IPS-NIHi11 (cell line): ENCODE measurements at regions not wholly inside any gene's neighbourhood (a gene's known extent, or its start where the extent isn't known, plus 50 kb on each side); places are given as distances from the start of the nearest gene placed in this dataset.
"Not testable (repeated sequence)": the region's sequence is repeated elsewhere in the genome, so short reads cannot be mapped to it uniquely, and the experiment has no call there.

Source experiments
- DNase-seq: peaks from one replicate; pipeline ENCODE4 v3.0.0; 2012; ENCODE audit warnings: mixed read lengths, low spot score

DNA sequence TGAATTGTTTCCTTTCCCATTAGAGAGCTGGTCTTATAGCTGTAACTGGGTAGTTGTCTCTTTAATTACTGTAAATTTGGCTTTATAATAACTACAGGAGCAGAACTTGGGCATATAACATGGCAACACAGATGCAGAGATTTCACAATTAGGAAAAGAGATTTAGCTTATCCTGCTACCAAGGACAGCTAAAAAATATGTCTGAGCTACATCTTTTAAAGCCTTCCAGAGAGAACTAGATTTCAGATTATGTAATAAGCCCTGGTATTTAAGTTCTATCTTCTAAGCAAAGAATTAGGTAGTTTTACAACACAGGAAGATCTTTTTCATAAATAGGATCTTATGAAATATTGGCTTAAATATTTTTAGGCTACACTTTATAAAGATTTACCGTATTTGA is 313.8 kb downstream of the S1PR1 start:
- no peak for DNase-seq

DNA sequence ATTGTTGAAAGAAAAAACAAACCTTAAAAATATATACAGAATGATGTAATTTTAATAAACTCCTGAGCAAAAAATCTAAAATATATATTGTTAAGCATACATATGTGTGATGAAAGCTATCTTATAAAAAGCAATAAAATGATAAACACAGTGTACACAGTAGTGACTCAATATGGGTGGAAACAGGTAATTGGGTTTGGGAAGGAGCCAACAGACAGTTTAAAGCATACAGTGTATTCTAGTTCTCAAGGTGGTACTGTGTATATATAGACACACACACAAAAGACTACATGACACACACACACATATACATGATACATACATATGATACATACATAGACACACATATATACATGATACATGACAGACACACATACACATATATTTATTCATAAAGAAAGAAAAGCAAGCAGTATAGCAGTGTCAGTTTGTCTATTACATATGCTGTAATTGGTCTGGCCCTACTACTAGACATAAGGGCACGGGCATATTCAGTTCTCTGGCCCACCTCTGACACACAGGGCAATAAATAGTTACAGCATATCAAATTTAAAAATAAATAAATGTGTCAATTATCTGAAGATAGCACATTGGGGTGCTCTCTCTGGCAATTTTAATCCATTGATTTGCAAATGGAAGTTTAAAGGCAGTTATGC is 330.2 kb downstream of the S1PR1 start:
- DNase-seq = no peak

DNA sequence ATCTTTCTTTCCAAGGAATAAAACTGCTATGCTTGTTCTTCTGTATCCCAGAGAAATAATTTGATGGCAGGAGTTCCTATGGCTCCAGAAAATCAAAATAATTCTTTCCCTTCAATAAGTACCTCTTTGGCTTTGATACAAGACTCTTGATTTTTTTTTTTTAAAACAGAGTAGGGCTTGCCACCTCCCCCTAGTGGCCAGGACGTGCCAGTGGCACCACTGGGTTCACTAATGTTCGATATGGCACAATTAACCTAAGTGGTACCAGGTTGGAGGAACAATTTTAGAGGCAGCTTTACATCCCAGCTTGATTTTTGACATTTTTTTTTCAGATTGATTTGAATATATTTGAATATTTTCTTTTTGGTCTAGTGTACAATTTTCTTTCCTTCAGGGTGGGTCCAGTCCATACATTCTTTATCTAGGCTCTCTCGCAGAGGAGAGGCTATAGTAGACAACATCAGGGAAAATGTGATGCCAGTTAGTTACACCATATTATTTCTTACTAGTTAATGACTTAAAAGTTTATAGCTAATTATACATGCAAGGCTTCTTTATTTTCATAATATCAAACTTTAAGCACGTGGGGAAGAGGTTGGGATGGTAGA is 330.9 kb downstream of the S1PR1 start:
- peak; percentile 50 for DNase-seq

DNA sequence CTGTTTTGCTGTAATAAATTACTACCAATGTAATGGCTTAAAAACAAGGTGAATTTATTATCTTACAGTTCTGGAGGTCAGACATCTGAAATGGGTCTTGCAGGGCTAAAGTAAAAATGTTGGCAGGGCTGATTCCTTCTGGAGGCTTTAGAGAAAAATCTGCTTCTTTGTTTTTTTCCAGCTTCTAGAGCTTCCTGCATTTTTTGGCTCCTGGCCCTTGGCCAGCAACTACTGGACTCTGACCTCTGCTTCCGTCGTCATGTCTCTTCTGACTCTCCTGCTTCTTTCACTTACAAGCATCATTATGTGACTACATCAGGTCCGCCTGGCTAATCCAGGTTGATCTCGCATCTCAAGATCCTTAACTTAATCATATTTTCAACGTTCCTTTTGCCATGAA is 350.9 kb downstream of the S1PR1 start:
- no peak for DNase-seq

DNA sequence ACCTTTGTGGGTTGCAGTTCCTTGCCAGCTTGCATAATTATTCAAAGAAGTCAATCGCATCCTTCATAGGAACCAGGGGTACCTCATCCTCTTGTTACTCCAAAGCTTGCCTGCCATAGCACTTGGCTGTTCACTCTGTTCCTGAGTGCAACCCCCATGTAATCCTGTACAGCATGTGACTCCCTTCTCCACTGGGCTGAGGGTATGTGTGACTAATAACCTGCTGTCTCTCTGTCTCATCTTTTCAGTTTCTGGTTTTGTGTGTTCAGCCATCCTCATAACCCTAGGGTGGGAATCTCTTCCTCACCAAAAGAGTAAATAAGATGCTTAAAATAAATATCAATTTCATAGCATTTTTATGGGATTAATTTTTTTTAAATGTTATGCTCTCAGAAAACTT is 351.9 kb downstream of the S1PR1 start:
- no peak for DNase-seq

DNA sequence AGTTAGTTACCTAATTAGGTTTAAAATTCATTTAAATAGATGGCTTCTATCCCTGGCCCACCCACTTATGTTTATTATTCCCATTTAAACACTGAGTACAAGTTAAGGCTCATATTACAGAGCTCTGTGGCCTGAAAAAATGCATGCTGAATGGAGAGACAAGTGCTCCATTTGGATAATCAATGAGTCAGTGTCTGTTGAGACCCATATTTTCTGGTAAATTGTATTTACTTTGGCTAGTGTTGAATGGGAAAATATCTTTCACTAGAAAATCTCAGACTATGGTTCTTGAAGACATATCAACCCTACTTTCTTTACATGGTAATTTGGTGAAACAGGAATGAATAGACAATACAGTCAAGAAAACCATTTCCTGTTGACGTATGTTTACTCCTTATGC is 356.0 kb downstream of the S1PR1 start:
- no peak for DNase-seq

DNA sequence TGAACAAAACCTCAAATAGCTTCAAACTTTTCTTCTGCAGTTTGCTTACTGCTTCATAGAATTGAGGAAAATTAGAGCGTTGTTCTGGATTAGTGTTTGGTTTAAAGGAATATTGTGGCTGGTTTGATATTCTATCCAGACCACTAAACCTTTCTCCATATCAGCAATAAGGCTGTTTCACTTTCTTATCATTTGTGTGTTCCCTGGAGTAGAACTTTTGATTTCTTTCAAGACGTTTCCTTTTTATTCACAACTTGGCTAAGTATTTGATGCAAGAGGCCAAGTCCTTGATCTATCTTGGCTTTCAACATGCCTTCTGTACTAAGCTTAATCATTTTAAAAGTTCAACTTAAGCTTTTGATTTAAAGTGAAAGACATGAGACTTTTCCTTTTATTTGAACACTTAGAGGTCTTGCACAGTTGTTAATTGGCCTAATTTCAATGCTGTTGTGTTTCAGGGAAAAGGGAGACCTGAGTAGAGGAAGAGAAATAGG is 359.1 kb downstream of the S1PR1 start:
- no peak for DNase-seq

DNA sequence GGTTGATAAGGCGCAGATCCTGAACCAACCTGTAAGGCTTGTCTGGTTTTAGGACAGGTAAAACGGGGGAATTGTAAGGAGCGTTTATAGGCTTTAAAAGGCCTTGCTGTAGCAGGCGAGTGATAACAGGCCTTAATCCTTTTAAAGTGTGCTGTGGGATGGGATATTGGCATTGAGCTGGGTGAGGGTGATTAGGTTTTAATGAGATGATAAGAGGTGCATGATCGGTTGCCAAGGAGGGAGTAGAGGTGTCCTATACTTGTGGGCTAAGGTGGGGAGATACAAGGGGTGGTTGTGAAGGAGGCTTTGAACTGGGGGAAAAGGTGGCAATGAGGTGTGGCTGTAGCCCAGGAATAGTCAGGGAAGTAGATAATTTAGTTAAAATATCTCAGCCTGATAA is 363.8 kb downstream of the S1PR1 start:
- not testable (repeated sequence) for DNase-seq

DNA sequence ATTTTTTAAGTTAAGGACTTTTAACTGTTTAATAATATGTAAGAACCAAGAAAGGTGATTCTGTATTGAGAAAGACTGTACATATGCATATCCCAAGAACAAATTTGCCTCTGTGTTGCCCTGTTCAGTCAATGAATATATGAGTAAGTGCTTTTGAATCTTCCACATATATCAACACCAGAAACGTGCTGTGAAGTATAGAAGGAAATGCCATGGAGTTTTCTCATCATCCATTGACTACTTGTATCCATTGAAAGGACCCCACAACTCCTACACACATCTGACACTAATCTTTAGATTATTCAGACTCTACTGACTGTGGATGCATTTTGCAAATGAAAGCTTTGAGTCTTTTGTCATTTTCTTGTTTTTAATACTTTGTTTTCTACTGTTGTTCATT is 366.9 kb downstream of the S1PR1 start:
- DNase-seq = no peak

DNA sequence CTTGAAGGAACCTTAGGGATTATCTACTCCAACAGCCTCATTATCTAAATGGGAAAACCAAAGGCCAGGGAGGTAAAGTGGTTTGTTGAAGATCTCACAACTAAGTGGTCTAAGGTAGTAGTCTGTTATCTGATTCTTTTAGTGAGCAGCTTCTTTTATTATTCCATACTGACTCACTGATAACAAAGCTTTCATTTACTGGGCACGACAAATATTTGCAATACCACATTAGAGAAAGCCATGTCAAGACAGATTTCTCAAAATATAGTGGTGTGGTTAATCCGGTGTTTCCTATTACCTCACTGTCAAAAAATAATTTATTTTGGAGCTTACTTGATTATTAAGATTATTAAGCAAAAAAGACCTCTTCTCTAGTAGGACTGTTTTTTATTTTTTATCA is 369.1 kb downstream of the S1PR1 start:
- no peak for DNase-seq

DNA sequence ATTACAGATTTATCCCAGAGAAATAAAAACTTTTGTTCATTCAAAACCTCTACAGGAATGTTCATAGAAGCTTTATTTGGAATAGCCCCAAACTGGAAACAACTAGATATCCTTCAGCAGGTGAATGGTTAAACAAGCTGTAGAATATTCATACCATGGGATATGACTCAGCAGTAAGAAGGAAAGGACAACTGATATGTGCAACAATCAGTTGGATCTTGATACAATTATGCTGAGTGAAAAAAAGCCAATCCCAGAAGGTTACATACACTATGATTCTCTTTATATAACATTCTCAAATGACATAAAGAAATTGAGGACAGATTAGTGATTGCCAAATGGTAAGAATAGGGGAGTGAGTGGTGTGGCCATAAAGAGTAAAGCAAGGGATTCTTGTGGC is 376.7 kb downstream of the S1PR1 start:
- DNase-seq = no peak

DNA sequence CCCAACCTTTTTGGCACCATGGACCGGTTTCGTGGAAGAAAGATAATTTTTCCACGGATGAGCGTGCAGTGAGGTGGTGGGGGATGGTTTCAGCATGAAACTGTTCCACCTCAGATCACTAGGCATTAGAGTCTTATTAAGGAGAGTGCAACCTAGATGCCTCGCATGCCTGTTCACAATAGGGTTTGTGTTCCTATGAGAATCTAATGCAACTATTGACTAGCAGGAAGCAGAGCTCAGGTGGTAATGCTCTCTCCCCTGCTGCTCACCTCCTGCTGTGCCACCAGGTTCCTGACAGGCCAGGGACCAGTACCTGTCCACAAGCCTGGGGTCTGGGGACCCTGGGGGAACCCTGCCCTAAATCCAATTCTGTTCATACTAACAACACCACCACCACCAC is 377.8 kb downstream of the OLFM3 start:
- no peak for DNase-seq

DNA sequence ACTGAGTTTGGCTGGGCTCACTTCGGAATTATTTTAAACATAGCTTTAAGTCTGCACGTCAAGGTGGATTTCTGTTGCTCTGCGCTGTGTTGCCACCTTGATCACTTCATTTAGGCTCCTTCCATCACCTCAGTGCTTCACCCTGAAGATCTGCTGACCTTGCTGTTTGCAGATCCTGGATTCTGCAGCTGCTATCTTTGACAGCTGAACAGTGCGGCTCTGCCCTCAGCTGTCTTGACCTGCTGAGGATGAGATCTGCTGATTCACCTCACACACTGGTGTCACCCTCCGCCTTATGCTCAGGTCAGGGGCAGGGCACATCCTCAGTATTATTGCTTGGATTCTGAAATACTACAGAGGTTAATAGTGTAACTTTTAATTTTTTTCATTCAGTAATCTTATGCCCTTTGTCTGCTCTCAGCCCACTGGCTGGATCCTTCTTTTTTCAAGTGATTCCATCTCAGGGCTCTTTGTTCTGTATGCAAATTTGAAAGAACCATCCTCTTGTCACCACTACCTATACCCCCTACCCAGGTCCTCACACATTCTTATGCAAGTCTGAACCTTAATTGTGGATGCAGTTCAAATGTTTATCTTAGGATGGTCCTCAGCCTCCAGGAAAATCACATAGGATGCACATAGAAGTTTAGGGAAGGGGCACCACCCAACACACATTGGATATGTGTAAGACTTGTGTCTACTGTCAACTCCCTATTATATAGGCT is 364.0 kb downstream of the OLFM3 start:
- peak; percentile 22 for DNase-seq

DNA sequence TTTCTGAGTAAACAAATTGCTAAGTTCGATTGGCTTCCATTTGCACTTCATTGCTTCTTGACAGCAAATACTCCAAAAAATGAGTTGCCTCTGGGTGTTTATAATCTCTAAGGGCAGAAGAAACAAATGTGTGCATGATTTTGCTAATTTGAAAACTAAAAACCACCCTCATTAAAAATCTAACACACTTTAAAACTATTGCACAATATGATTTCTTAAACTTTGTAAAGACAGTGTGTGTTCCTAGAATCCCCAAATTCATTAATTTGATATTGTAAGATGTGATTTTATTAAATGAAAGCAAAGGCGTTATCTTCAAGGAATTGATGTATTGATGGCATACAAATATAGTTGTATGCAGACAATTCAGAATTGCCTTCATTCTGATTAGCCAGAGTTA is 350.9 kb downstream of the OLFM3 start:
- no peak for DNase-seq

DNA sequence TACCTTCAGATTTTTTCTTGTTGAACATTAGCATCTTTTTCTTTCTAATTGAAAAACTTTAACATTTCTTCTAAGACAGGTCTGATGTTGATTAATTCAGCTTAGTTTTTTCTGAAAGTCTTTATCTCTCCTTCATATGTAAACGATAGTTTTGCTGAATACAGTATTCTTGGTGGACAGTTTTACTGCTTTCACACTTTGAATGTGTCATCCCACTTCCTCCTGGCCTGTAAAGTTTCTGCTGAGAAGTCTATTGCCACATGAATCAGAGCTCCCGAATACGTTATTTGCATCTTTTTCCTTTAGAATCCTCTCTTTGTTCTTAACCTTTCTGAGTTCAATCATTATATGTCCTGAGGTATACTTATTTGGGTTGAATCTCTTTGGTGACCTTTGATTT is 344.2 kb downstream of the OLFM3 start:
- no peak for DNase-seq

DNA sequence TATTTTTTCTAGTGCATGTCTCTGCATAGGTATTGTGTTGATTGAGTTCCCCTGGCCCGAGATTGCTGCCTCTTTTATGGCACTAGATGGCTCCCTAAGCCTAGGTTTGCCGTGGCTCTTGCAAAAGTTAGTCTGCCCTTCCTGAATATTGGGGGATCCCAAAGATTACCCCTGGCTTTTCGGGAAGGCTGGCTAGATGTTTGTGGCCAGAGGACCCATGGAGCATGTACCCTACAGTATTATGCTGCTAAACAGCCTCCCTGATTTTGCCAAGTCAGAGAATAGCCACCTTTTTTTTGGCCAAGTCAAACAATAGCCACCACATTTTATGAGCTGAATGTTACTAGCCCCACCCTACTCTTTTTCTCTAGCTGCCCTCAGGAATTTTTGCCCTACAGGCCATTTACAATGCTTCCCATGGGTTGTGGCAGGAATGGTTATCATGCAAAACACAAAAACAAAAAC is 343.2 kb downstream of the OLFM3 start:
- DNase-seq = peak; percentile 26

DNA sequence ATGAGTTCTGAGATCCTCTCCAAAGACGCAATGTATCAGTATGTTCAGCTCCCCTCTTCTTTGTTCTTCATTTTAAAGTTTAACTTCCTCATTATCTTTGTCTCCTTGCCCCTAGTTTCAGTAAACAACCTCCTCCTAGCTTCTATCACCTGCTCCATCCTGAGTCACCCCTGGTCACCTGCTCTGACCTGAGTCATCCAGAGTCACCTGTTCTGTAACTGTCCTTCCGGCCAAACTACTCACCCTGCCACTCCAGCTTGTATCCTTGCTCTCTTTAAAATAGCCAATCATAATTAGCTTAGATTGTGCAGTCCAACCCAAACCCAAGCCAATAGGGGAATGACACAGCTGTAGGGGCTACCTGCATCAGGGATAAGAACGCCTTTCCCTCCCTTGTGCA is 332.0 kb downstream of the OLFM3 start:
- DNase-seq = no peak

DNA sequence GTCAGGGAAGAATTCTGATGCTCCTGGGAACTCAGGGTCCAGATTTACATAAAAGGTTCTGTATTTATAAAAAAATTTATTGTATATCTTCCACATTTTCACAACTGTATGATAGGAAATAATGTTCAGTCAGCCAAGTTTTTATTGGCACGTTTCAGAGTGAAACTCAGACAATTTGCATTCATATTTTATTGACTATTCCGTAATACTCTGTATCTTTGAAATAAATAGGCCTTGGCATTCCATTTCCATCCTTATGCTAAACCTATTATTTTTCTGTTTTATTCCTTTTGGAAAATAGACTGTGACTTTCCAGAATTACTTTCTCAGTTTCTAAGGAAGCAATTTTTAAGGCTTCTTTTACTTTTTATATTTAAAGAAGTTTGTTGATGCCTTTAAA is 329.0 kb downstream of the OLFM3 start:
- DNase-seq = no peak

DNA sequence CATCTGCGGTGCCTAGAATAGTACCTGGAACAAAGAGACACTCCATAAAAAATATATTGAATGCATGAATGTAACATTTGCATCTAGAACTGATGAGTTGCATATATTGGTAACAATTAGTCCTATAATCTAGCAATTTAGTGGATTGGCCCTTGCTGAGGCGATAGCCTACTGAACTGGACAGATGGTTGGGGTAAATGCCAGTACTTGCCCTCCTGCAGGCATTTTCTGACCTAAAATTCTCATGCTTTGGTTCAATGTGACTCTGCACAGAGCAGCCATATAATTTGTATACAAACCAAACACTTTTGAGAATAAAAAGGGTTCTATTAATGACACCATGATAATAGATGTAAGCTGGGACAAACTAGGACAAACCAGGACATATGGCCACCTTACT is 313.6 kb downstream of the OLFM3 start:
- no peak for DNase-seq

DNA sequence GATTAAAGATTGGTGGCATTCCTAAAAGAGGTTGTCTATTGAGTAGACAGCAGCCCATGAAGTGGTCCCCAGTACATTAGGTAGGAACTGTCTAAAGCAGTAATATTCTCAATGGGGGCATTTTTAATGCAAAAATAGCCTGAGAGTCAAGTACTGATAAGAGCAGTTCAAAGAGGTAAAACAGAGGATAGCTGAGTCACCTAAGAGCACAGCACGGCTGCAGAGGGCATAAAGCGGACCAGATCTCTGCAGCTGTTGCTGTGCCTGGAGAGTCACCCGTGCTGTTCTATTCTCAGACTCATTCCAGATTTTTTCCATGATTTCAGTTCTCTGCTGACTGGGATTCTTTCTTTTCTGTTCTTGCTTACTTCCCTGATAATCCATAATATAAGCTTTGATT is 313.2 kb downstream of the OLFM3 start:
- no peak for DNase-seq

DNA sequence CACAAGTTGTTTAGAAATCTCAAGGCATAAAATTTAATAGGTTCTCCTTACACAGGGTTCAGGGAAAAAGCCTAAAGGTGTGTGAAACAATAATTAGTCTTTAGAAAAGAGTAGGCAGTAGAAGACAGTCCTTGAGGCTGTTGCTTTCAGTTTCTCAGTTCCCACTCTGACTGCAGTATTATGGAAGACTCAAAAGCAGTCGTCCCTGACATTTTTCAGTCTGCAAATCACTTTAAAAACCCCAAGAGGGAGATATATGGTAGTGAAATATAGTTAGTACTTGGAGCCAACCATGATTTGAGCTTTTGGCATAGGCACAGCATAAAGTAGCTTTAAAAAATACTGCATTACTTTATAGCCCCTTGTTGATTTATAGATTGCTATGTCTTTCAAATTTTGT is 299.7 kb downstream of the OLFM3 start:
- no peak for DNase-seq

DNA sequence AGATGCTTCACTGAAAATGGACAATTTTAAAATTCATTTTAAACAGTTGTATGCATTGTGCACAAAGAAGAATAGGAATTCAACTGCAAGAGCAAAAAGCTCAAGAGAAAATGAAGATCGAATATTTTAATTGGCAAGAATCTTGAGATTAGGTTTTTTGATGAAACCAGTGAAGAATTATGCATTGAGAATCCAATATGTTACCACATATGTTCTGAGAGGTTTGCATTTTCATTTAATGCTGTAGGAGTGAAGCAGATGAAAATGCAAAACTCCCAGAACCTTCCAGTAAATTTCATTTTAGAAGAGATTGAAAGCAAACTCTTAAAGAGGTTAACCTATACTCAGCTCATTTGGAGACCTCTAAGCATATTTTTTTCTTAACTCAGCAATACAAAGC is 298.0 kb downstream of the OLFM3 start:
- DNase-seq = no peak

DNA sequence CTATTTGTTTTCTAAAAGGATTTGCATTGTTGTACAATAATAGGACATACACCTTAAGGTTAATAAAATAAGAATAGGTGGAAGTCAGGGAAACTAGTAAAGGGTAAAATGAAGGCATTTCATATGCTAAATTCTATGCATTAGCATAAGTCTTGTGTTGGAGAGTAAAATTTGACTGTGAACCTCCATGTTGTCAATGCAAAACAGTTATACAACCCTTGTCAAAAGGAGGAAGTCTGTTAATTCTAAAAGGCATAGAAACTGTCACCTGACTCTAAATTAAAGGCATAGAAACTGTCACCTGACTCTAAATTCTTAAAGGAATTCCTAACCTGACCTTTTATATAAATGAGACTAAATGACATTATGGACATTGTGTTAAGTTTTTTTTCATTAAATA is 291.8 kb downstream of the OLFM3 start:
- DNase-seq = no peak
